Natural killer cell treated with Interleukin-12 subunit alpha and Interleukin-12 subunit beta and Interleukin-15 and Interleukin-18, amount 100 ng/mL, for 72 hours (primary cell): ENCODE measurements at regions not wholly inside any gene's neighbourhood (a gene's known extent, or its start where the extent isn't known, plus 50 kb on each side); places are given as distances from the start of the nearest gene placed in this dataset.
"Not testable (repeated sequence)": the region's sequence is repeated elsewhere in the genome, so short reads cannot be mapped to it uniquely, and the experiment has no call there.

Source experiments
- ATAC-seq, 2 donors: fragments of 150-1000 bp; cut with Tn5 transposase in 1 of 2; sonication (Bioruptor Pico), chemical (Tn5 transposase) in 1 of 2; 2 replicates each; pipeline ENCODE4 v1.10.0; 2021
- DNase-seq: peaks from one replicate; pipeline ENCODE4 v3.0.0; 2022; ENCODE audit warnings: low spot score
- H3K27ac Mint-ChIP-seq, 2 donors: 1 replicate in 1 of 2; 2 replicates in 1 of 2; pipeline ENCODE4 v1.8.0; 2022; ENCODE audit warnings: mixed read lengths in 2 of 2, mild to moderate bottlenecking in 1 of 2, moderate library complexity in 1 of 2
- H3K27me3 Mint-ChIP-seq, 2 donors: 1 replicate in 1 of 2; 2 replicates in 1 of 2; pipeline ENCODE4 v1.8.0; 2022; ENCODE audit warnings: mixed read lengths in 2 of 2
- H3K36me3 Mint-ChIP-seq: one replicate; pipeline ENCODE4 v1.8.0; 2022; ENCODE audit warnings: mixed read lengths
- H3K4me1 Mint-ChIP-seq, 2 donors: 1 replicate in 1 of 2; 2 replicates in 1 of 2; pipeline ENCODE4 v1.8.0; 2022; ENCODE audit warnings: low read depth in 2 of 2, mixed read lengths in 2 of 2, mild to moderate bottlenecking in 1 of 2
- H3K4me3 Mint-ChIP-seq: one replicate; pipeline ENCODE4 v1.8.0; 2022; ENCODE audit warnings: mixed read lengths
- H3K9me3 Mint-ChIP-seq: 2 replicates; pipeline ENCODE4 v1.8.0; 2022; ENCODE audit warnings: mixed read lengths

GRCh38 chr4:83926950-83927349 is 391.0 kb downstream of the GPAT3 start:
- Mint-ChIP-seq H3K9me3 (no peaks in the 10 kb centered on the region), H3K36me3 (no peaks in the 10 kb centered on the region), H3K27me3 (no peaks in the 10 kb centered on the region), H3K4me3 (no peak overlapping the region), H3K27ac (no peak overlapping the region), H3K4me1 (no peaks in the 10 kb centered on the region)
- no peak for ATAC-seq
- DNase-seq = no peak

- ATAC-seq (no peak), DNase-seq (no peak)
- Mint-ChIP-seq H3K27ac (no peak overlapping the region), H3K4me3 (no peak overlapping the region), H3K9me3 (peaks cover 4% of the 10 kb centered on the region), H3K36me3 (no peaks in the 10 kb centered on the region), H3K4me1 (no peaks in the 10 kb centered on the region), H3K27me3 (no peaks in the 10 kb centered on the region)
These were observed 387.4 kb downstream of the GPAT3 start for GRCh38 chr4:83923341-83923740.

- ATAC-seq = no peak
- Mint-ChIP-seq H3K27ac (no peak overlapping the region), H3K9me3 (peaks cover 4% of the 10 kb centered on the region), H3K4me1 (no peaks in the 10 kb centered on the region), H3K4me3 (no peak overlapping the region), H3K27me3 (no peaks in the 10 kb centered on the region), H3K36me3 (no peaks in the 10 kb centered on the region)
- DNase-seq = no peak
These were observed 386.5 kb downstream of the GPAT3 start for GRCh38 chr4:83922402-83922801.

- no peak for DNase-seq
- Mint-ChIP-seq H3K27me3 (no peaks in the 10 kb centered on the region), H3K9me3 (peaks cover 4% of the 10 kb centered on the region), H3K4me1 (no peaks in the 10 kb centered on the region), H3K27ac (no peak overlapping the region), H3K36me3 (no peaks in the 10 kb centered on the region), H3K4me3 (no peak overlapping the region)
- ATAC-seq = no peak
These were observed 385.2 kb downstream of the GPAT3 start for GRCh38 chr4:83921124-83921523.

GRCh38 chr4:83920375-83920774 is 384.5 kb downstream of the GPAT3 start:
- Mint-ChIP-seq H3K36me3 (no peaks in the 10 kb centered on the region), H3K27me3 (no peaks in the 10 kb centered on the region), H3K4me1 (no peaks in the 10 kb centered on the region), H3K4me3 (no peak overlapping the region), H3K27ac (no peak overlapping the region), H3K9me3 (peaks cover 4% of the 10 kb centered on the region)
- ATAC-seq (no peak), DNase-seq (no peak)

- peaks cover 4% of the 10 kb centered on the region for H3K9me3 Mint-ChIP-seq
- H3K4me1 Mint-ChIP-seq = no peaks in the 10 kb centered on the region
- H3K27ac Mint-ChIP-seq = no peak overlapping the region
- ATAC-seq (no peak), DNase-seq (no peak)
- no peaks in the 10 kb centered on the region for H3K36me3 Mint-ChIP-seq
- H3K4me3 Mint-ChIP-seq = no peak overlapping the region
- no peaks in the 10 kb centered on the region for H3K27me3 Mint-ChIP-seq
These were observed 381.7 kb downstream of the GPAT3 start for GRCh38 chr4:83917572-83917971.

- H3K27ac Mint-ChIP-seq = no peak overlapping the region
- ATAC-seq (no peak), DNase-seq (no peak)
- no peaks in the 10 kb centered on the region for H3K27me3 Mint-ChIP-seq
- no peaks in the 10 kb centered on the region for H3K9me3 Mint-ChIP-seq
- H3K4me1 Mint-ChIP-seq = no peaks in the 10 kb centered on the region
- H3K36me3 Mint-ChIP-seq = no peaks in the 10 kb centered on the region
- no peak overlapping the region for H3K4me3 Mint-ChIP-seq
These were observed 374.8 kb downstream of the GPAT3 start for GRCh38 chr4:83910693-83911092.

GRCh38 chr4:83906561-83906960 is 370.7 kb downstream of the GPAT3 start:
- Mint-ChIP-seq H3K4me1 (no peaks in the 10 kb centered on the region), H3K9me3 (no peaks in the 10 kb centered on the region), H3K27ac (no peak overlapping the region), H3K4me3 (no peak overlapping the region), H3K36me3 (no peaks in the 10 kb centered on the region), H3K27me3 (no peaks in the 10 kb centered on the region)
- DNase-seq (no peak), ATAC-seq (no peak)

- H3K9me3 Mint-ChIP-seq = no peaks in the 10 kb centered on the region
- no peaks in the 10 kb centered on the region for H3K27me3 Mint-ChIP-seq
- no peak for DNase-seq
- ATAC-seq = no peak
- H3K4me1 Mint-ChIP-seq = no peaks in the 10 kb centered on the region
- no peak overlapping the region for H3K4me3 Mint-ChIP-seq
- no peak overlapping the region for H3K27ac Mint-ChIP-seq
- no peaks in the 10 kb centered on the region for H3K36me3 Mint-ChIP-seq
These were observed 370.0 kb downstream of the GPAT3 start for GRCh38 chr4:83905952-83906351.

GRCh38 chr4:83903740-83904139 is 367.8 kb downstream of the GPAT3 start:
- H3K4me3 Mint-ChIP-seq, DNase-seq, H3K4me1 Mint-ChIP-seq, ATAC-seq, H3K27ac Mint-ChIP-seq, H3K9me3 Mint-ChIP-seq, H3K36me3 Mint-ChIP-seq, H3K27me3 Mint-ChIP-seq: not testable (repeated sequence)

- Mint-ChIP-seq H3K27ac (no peak overlapping the region), H3K9me3 (peaks cover 3% of the 10 kb centered on the region), H3K4me1 (no peaks in the 10 kb centered on the region), H3K27me3 (no peaks in the 10 kb centered on the region), H3K36me3 (no peaks in the 10 kb centered on the region), H3K4me3 (no peak overlapping the region)
- DNase-seq (no peak), ATAC-seq (no peak)
These were observed 358.9 kb downstream of the GPAT3 start for GRCh38 chr4:83894831-83895230.

GRCh38 chr4:83890816-83891215 is 354.9 kb downstream of the GPAT3 start:
- Mint-ChIP-seq H3K27ac (no peak overlapping the region), H3K27me3 (no peaks in the 10 kb centered on the region), H3K9me3 (peaks cover 3% of the 10 kb centered on the region), H3K4me3 (no peak overlapping the region), H3K4me1 (no peaks in the 10 kb centered on the region), H3K36me3 (no peaks in the 10 kb centered on the region)
- DNase-seq = no peak
- ATAC-seq = no peak

GRCh38 chr4:83890231-83890630 is 354.3 kb downstream of the GPAT3 start:
- H3K27me3 Mint-ChIP-seq = no peaks in the 10 kb centered on the region
- peaks cover 3% of the 10 kb centered on the region for H3K9me3 Mint-ChIP-seq
- no peak overlapping the region for H3K27ac Mint-ChIP-seq
- H3K4me3 Mint-ChIP-seq = no peak overlapping the region
- no peaks in the 10 kb centered on the region for H3K36me3 Mint-ChIP-seq
- ATAC-seq = no peak
- no peaks in the 10 kb centered on the region for H3K4me1 Mint-ChIP-seq
- no peak for DNase-seq

- H3K27ac Mint-ChIP-seq = no peak overlapping the region
- H3K9me3 Mint-ChIP-seq = peaks cover 3% of the 10 kb centered on the region
- ATAC-seq = no peak
- H3K36me3 Mint-ChIP-seq = no peaks in the 10 kb centered on the region
- no peak for DNase-seq
- H3K4me1 Mint-ChIP-seq = no peaks in the 10 kb centered on the region
- H3K27me3 Mint-ChIP-seq = no peaks in the 10 kb centered on the region
- H3K4me3 Mint-ChIP-seq = no peak overlapping the region
These were observed 353.9 kb downstream of the GPAT3 start for GRCh38 chr4:83889802-83890201.

GRCh38 chr4:83885256-83886182 is 349.6 kb downstream of the GPAT3 start:
- DNase-seq = no peak
- no peaks in the 10 kb centered on the region for H3K36me3 Mint-ChIP-seq
- ATAC-seq = no peak
- no peaks in the 10 kb centered on the region for H3K4me1 Mint-ChIP-seq
- no peak overlapping the region for H3K27ac Mint-ChIP-seq
- H3K4me3 Mint-ChIP-seq = no peak overlapping the region
- H3K9me3 Mint-ChIP-seq = no peaks in the 10 kb centered on the region
- H3K27me3 Mint-ChIP-seq = no peaks in the 10 kb centered on the region
